ENCODE measurements at regions not wholly inside any gene's neighbourhood (a gene's known extent, or its start where the extent isn't known, plus 50 kb on each side); places are given as distances from the start of the nearest gene placed in this dataset.

GRCh38 chr2:239529313-239530015 is 128.6 kb upstream of the HDAC4 start:
- H3K4me3 ChIP-seq (ENCODE audit: low read depth, low read length), result no peak overlapping the region
- H3K36me3 ChIP-seq (ENCODE audit: control insufficient read depth in 2 of 2, insufficient read depth in 1 of 2, low read length in 2 of 2), result no peaks in the 10 kb centered on the region
- no peaks in the 10 kb centered on the region for H3K9me3 ChIP-seq (ENCODE audit: control insufficient read depth, insufficient read depth, low read depth, low read length)
- H3K4me1 ChIP-seq (ENCODE audit: control insufficient read depth, insufficient read depth, low read length), result no peaks in the 10 kb centered on the region
- CTCF ChIA-PET, result no interaction called here
- no peak overlapping the region for H3K27ac ChIP-seq (ENCODE audit: extremely low read depth, low read depth, low read length)
- TF ChIP-seq PATZ1 (tag by site-specific recombination; IDR thresholded peaks at IDR 0.05), result no peak
- TF ChIP-seq ZNF791 (tag by site-specific recombination; IDR thresholded peaks at IDR 0.05), result no peak
- POLR2A ChIA-PET, result no interaction called here

- POLR2A ChIA-PET, result no interaction called here
- Histone ChIP-seq H3K36me3 (ENCODE audit: control insufficient read depth in 2 of 2, insufficient read depth in 1 of 2, low read length in 2 of 2) (no peaks in the 10 kb centered on the region), H3K4me1 (ENCODE audit: control insufficient read depth, insufficient read depth, low read length) (peaks cover 3% of the 10 kb centered on the region; the same call in 1 of the 2 replicates), H3K27ac (ENCODE audit: extremely low read depth, low read depth, low read length) (no peak overlapping the region), H3K9me3 (ENCODE audit: control insufficient read depth, insufficient read depth, low read depth, low read length) (no peaks in the 10 kb centered on the region), H3K4me3 (ENCODE audit: low read depth, low read length) (no peak overlapping the region)
- TF ChIP-seq ZNF521 (tag by site-specific recombination; IDR thresholded peaks at IDR 0.05) (no peak), ZNF707 (tag by site-specific recombination; IDR thresholded peaks at IDR 0.05) (no peak)
- CTCF ChIA-PET, result interaction anchor here (0.6 kb wide), 1 partner anchor 465 kb away, joined by 3 read pairs; no protein-coding TSS in a partner anchor
Measured at GRCh38 chr2:239528883-239529282, 128.1 kb upstream of the HDAC4 start.

GRCh38 chr2:239528146-239528545 is 127.3 kb upstream of the HDAC4 start:
- H3K27ac ChIP-seq (ENCODE audit: extremely low read depth, low read depth, low read length), result no peak overlapping the region
- CTCF ChIA-PET, result interaction anchor here (0.6 kb wide), 2 partner anchors 357 to 376 kb away, joined by 3 read pairs; no protein-coding TSS in a partner anchor
- POLR2A ChIA-PET, result no interaction called here
- no peak for TF ChIP-seq ZNF596 (tag by site-specific recombination; IDR thresholded peaks at IDR 0.05)
- TF ChIP-seq ZNF600 (tag by site-specific recombination; IDR thresholded peaks at IDR 0.05), result no peak
- TF ChIP-seq ZNF221 (tag by site-specific recombination; IDR thresholded peaks at IDR 0.05; ENCODE audit: borderline replicate concordance), result no peak
- TF ChIP-seq ZNF473 (tag by site-specific recombination; IDR thresholded peaks at IDR 0.05), result no peak
- TF ChIP-seq ZSCAN5A (tag by site-specific recombination; IDR thresholded peaks at IDR 0.05), result no peak
- TF ChIP-seq ZNF157 (tag by site-specific recombination; IDR thresholded peaks at IDR 0.05), result no peak
- TF ChIP-seq BCL11B (tag by site-specific recombination; IDR thresholded peaks at IDR 0.05; ENCODE audit: low read depth), result no peak
- no peak for TF ChIP-seq ZNF621 (tag by site-specific recombination; IDR thresholded peaks at IDR 0.05)
- no peak for TF ChIP-seq ZNF146 (tag by site-specific recombination; IDR thresholded peaks at IDR 0.05)
- peaks cover 4% of the 10 kb centered on the region; the same call in 1 of the 2 replicates for H3K4me1 ChIP-seq (ENCODE audit: control insufficient read depth, insufficient read depth, low read length)
- no peaks in the 10 kb centered on the region for H3K9me3 ChIP-seq (ENCODE audit: control insufficient read depth, insufficient read depth, low read depth, low read length)
- no peaks in the 10 kb centered on the region for H3K36me3 ChIP-seq (ENCODE audit: control insufficient read depth in 2 of 2, insufficient read depth in 1 of 2, low read length in 2 of 2)
- H3K4me3 ChIP-seq (ENCODE audit: low read depth, low read length), result no peak overlapping the region

- H3K9me3 ChIP-seq (ENCODE audit: control insufficient read depth, insufficient read depth, low read depth, low read length), result no peaks in the 10 kb centered on the region
- no peak overlapping the region for H3K4me3 ChIP-seq (ENCODE audit: low read depth, low read length)
- H3K27ac ChIP-seq (ENCODE audit: extremely low read depth, low read depth, low read length), result no peak overlapping the region
- H3K36me3 ChIP-seq (ENCODE audit: control insufficient read depth in 2 of 2, insufficient read depth in 1 of 2, low read length in 2 of 2), result no peaks in the 10 kb centered on the region
- ChIA-PET CTCF (no interaction called here), POLR2A (no interaction called here)
- H3K4me1 ChIP-seq (ENCODE audit: control insufficient read depth, insufficient read depth, low read length), result peaks cover 4% of the 10 kb centered on the region; the same call in 1 of the 2 replicates
- TF ChIP-seq ZSCAN4 (tag by site-specific recombination; IDR thresholded peaks at IDR 0.05) (no peak), ZBTB1 (tag by site-specific recombination; IDR thresholded peaks at IDR 0.05) (no peak), OVOL3 (tag by site-specific recombination; IDR thresholded peaks at IDR 0.05) (no peak), ZSCAN30 (tag by site-specific recombination; IDR thresholded peaks at IDR 0.05) (no peak), ELK4 (IDR thresholded peaks at IDR 0.05; ENCODE audit: borderline replicate concordance, low read depth, low read length) (no peak), WT1 (tag by site-specific recombination; IDR thresholded peaks at IDR 0.05) (no peak)
Measured at GRCh38 chr2:239526666-239527415, 126.0 kb upstream of the HDAC4 start.

Measured in HEK293 (cell line).